ENCODE measurements at regions not wholly inside any gene's neighbourhood (a gene's known extent, or its start where the extent isn't known, plus 50 kb on each side); places are given as distances from the start of the nearest gene placed in this dataset.

DNA sequence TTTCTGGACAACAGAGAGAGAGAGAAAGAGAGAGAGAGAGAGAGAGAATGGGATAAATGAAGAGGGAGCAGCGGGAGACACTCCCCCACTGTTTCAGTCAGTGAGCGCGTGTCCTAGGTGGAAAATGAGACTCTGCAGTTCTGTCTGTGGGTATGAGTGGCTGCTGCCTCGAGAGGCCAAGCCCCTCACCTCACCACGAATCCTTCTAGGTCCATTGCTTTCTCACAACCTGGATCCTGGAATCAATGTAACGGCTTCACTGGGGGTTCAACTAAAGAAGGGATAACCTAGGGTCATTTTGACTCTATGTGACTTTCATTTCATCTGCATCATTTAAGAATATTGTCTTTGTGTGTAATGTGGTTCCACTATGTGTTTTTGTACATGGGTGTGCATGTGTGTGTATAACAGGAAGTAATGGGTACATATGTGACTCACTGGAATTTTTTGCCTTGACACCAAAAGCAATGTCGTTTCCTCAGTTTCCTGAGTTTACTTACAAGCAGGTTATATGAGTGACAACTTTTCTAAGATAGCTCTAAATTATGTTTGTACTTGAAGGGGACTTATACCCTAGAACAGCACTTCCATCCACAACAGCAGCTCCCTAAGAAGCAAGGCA lies 221.4 kb upstream of the TRIB2 start:
- TF ChIP-seq CTCF (IDR thresholded peaks at IDR 0.05), result no peak
- TF ChIP-seq POLR2A (IDR thresholded peaks at IDR 0.05), result no peak
